Lung microvascular endothelial cell (primary cell): ENCODE measurements at regions not wholly inside any gene's neighbourhood (a gene's known extent, or its start where the extent isn't known, plus 50 kb on each side); places are given as distances from the start of the nearest gene placed in this dataset.

Experiments
- DNase-seq, 2 donors: peaks; one replicate each; pipeline versions ENCODE4 v3.0.0 to v3.0.0-alpha.2; 2010; ENCODE audit warnings: low read depth in 2 of 2

- DNase-seq: no peak
These were observed 63.3 kb upstream of the TAF1L start for GRCh38 chr9:32698706-32699277.

DNA sequence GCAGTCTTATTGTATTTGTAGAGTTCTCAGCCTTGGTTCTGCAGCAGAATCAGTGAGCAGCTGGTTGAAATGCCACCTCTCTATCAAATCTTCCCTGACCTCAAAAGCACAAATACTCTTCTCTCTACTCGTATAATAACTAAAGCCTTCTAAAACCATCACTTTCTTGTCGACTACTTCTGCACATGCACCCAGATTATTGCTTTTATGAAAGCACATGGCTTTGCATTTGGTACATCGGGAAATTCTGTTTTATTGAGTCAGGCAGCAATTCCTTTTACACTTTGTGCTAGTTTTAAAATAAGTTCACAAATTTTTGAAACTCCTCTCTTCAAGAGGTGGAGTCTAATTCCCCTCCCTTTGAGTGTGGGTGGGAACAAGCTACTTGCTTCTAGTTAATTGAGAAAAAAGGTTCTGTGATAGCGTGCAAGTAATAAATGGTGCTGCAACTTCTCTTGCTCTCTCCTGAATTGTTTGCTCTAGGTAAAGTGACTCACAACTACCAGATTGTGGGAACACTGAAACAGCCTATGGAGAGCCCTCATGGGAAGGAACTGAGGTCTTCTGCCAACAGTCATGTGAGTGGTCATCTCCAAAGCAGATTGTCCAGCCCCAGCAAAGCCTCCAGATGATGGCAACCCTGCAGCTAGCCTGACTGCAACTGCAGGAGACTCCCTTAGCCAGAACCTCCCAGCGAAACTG lies 66.0 kb upstream of the TAF1L start:
- peak; percentile 8 to 35 for DNase-seq

DNA sequence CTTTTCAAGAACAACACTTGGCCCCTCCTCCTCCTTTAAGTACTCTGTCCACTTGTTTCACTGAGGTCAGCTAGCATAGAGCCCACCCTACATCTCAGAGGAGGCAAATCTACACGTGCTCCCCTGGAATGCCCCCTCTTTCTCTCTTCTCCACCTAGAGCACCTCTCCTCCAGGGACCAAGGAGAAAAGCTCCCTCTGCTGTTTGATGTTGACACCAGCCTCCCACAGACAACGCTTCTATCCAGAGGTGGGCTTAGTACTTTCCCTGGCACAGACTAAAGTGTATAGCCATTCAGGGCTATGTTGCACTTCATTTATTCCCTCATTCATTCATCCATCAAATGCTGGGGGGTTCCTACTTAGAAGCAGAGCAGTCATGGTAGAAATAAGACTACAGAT lies 68.2 kb upstream of the TAF1L start:
- DNase-seq: peak; percentile 6 to 44

- no peak for DNase-seq
These were observed 68.9 kb upstream of the TAF1L start for GRCh38 chr9:32704343-32704742.

- peak in 1 of 2 donors; percentile 52 for DNase-seq
These were observed 69.6 kb upstream of the TAF1L start for GRCh38 chr9:32705059-32705458.

DNA sequence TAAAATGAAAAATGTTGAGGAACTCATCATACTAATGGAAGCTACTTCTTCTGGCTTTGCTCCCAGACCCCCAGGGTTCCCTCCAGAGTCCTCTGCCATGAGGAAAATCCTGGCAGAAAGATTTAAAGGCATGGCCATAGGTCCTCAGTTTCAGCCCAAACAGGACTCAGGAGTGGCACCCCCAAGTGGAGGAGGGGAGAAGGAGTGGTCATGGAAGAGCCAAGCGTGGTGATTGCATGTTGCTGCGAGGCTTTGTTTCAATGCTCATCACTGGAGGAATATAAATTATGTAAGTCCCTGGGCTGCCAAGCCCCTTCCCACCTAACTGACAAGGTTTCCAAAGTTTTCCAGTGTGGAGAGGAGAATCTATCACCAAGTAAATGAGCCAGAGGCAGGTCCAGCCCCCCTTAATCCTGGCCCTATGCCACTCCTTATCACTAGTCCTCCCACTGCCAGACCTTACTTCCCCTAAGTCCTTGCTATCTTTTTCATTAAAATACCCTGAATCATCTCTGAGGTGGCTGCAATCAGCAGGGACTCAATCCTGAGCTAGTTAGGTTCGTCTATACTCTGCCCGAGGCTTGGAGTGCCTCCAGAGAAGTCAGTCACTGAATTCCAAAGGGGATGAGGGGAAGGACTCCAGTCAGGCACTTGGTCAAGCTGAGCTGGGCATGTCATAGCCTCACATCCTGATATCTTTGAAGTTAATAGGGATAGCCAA lies 70.7 kb upstream of the TAF1L start:
- no peak for DNase-seq

DNA sequence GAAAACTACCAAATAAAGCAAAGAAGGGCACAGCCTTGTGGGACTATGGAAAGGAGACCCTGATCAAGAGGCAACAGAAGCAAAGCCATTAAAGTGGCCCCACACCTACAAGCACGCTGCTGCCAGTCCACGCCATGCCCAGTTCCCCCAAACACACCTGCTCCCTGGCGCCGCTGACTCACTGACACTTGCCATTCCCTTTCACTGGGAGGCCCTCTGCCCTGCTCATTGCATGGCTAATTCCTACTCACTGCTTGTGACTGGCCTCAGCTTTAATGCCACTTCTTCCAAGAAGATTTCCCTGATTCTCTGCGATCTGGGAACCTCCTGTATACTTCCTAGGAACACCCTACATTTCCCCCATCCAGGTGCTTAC lies 71.2 kb upstream of the TAF1L start:
- DNase-seq: no peak

- no peak for DNase-seq
These were observed 71.9 kb upstream of the TAF1L start for GRCh38 chr9:32707326-32707725.

DNA sequence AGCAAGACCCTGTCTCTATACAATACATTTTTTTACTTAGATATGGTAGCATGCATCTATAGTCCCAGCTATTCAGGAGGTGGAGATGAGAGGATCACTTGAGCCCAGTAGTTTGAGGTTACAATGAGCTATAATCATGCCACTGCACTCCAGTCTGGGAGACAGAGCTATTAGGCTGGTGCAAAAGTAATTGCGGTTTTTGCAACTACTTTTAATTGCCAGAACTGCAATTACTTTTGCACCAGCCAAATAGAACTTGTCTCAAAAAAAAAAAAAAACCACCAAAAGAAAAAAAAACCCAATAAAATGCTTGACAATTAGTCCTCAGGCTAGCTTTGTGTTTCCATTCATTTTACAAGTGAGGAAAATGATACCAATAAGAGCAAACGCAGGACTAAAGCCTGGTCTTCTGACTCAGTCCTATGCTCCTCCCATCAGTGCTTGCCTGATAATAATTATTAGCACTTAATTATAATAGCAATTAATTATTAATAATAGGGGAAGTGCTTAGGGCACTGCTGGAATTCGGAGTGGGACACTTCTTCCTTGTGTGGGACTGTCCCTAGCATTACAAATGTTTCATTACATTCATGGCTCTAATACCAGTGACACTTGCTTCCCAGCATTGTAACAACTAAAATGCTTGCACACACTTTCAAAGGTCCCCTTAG lies 73.1 kb upstream of the TAF1L start:
- DNase-seq: no peak

GRCh38 chr9:32709871-32710270 lies 73.5 kb upstream of the TMEM215 start:
- DNase-seq: no peak

- no peak for DNase-seq
These were observed 66.9 kb upstream of the TMEM215 start for GRCh38 chr9:32716425-32716824.

- DNase-seq: no peak
These were observed 66.3 kb upstream of the TMEM215 start for GRCh38 chr9:32716955-32717543.

GRCh38 chr9:32722704-32723103 lies 60.6 kb upstream of the TMEM215 start:
- no peak for DNase-seq

DNA sequence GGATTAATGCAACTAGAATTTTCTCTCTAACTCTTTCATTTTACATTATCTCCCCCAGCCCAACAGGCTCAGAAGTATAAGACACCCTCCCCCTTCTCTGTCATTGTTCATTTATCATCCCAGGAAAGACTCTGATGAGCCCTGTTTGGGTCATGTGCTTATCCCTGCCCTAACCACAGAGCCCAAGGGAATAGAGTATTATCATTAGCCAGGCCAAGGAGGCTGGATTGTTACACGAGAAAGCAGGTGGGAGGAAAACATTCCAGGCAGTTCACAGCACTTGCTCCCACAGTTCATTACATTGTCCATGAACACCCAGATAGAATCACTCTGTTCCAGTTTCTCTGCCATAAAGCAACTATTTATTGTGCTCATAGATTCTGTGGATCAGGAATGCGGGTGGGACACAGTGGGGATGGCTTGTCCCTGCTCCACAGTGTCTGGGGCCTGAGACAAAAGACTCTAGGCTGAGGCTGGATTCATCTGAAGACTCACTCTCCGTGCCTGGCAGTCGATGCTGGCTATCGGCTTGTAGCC lies 59.5 kb upstream of the TMEM215 start:
- no peak for DNase-seq

- no peak for DNase-seq
These were observed 58.1 kb upstream of the TMEM215 start for GRCh38 chr9:32725066-32725860.

DNA sequence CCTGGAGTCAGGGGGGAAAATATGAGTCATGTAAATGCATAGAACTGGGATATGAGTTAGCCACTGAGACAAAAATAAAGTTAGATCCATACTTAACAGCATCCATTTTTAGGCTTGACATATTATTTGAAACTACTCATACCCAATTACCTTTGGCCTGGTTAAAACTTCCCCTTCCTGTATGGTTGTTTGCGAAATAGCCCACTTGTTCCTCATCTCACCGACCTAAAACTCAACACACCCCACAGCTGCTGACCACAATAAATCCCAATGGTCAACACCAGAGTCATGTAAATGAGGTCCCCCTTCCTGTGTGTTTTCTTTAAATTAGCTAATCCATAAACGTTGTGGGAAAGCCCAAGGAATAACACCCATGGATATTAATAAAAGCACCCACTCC lies 55.2 kb upstream of the TMEM215 start:
- no peak for DNase-seq
